SU-DHL-6 (cell line): ENCODE measurements at regions not wholly inside any gene's neighbourhood (a gene's known extent, or its start where the extent isn't known, plus 50 kb on each side); places are given as distances from the start of the nearest gene placed in this dataset.

Experiments
- H2AFZ ChIP-seq: fragments of 200-600 bp; sonication (generic); 2 replicates; pipeline ENCODE4 v1.6.1; 2014; ENCODE audit warnings: low read depth, mild to moderate bottlenecking, moderate library complexity, mixed read lengths, antibody characterized with exemption, low read length; ENCODE audit not compliant: severe bottlenecking
- H3F3A ChIP-seq: fragments of 200-600 bp; shearing (Covaris generic); 2 replicates; pipeline ENCODE4 v1.6.0; 2016; ENCODE audit warnings: antibody characterized with exemption, mild to moderate bottlenecking; ENCODE audit not compliant: insufficient read depth
- H3K27ac ChIP-seq: fragments of 200-600 bp; sonication (generic); 2 replicates; pipeline ENCODE4 v1.5.1; 2016; ENCODE audit warnings: low read depth, mild to moderate bottlenecking, low read length, moderate library complexity, mixed read lengths
- H3K27me3 ChIP-seq: fragments of 200-600 bp; sonication (generic), shearing (Covaris generic); 2 replicates; pipeline ENCODE4 v1.6.0; 2014; ENCODE audit warnings: mild to moderate bottlenecking, low read length
- H3K36me3 ChIP-seq: fragments of 200-600 bp; sonication (generic); 2 replicates; pipeline ENCODE4 v1.6.1; 2014; ENCODE audit warnings: mild to moderate bottlenecking, low read length, mixed read lengths
- H3K4me2 ChIP-seq: fragments of 300-600, 200-600 bp; shearing (Covaris generic), sonication (generic); 2 replicates; pipeline ENCODE4 v1.6.0; 2014; ENCODE audit warnings: low read length, low read depth, mild to moderate bottlenecking; ENCODE audit not compliant: poor library complexity, severe bottlenecking
- H3K4me3 ChIP-seq: fragments of 200-600 bp; sonication (generic); 2 replicates; pipeline ENCODE4 v1.5.1; 2014; ENCODE audit warnings: antibody characterized with exemption, low read length, mild to moderate bottlenecking, mixed read lengths; ENCODE audit not compliant: insufficient read depth, poor library complexity, severe bottlenecking
- H3K79me2 ChIP-seq: fragments of 200-600 bp; sonication (generic); 2 replicates; pipeline ENCODE4 v1.6.1; 2014; ENCODE audit warnings: mild to moderate bottlenecking, low read length, moderate library complexity; ENCODE audit not compliant: insufficient read depth
- H3K9ac ChIP-seq: fragments of 200-600 bp; sonication (generic); 2 replicates; pipeline ENCODE4 v1.7.0; 2014; ENCODE audit warnings: mild to moderate bottlenecking, low read length
- H3K9me2 ChIP-seq: fragments of 200-600 bp; sonication (generic); replicated peaks from 2 replicates; pipeline ENCODE4 v1.6.1; 2014; ENCODE audit warnings: low read length; ENCODE audit not compliant: insufficient read depth
- H3K9me3 ChIP-seq: fragments of 200-600 bp; sonication (generic); 2 replicates; pipeline ENCODE4 v1.6.1; 2014; ENCODE audit warnings: low read length, mixed read lengths; ENCODE audit not compliant: insufficient read depth
- H4K20me1 ChIP-seq: fragments of 200-600 bp; sonication (generic); 2 replicates; pipeline ENCODE4 v1.6.1; 2014; ENCODE audit warnings: low read depth, mild to moderate bottlenecking, antibody characterized with exemption, low read length, moderate library complexity, mixed read lengths
- CTCF ChIP-seq: fragments of 200-600 bp; sonication (generic); IDR thresholded peaks from one replicate; pipeline ENCODE4 v1.5.1; 2017; ENCODE audit warnings: antibody characterized with exemption, mild to moderate bottlenecking, low read length, moderate library complexity; ENCODE audit not compliant: insufficient read depth, poor library complexity, severe bottlenecking
- EZH2phosphoT487 ChIP-seq: fragments of 200-600 bp; sonication (generic), shearing (Covaris generic); conservative IDR thresholded peaks from 2 replicates; pipeline ENCODE4 v1.6.1; 2018; ENCODE audit warnings: mild to moderate bottlenecking, antibody characterized with exemption, low read length, moderate library complexity, mixed read lengths

- no peaks in the 10 kb centered on the region for H3K9me2 ChIP-seq
- H3K4me2 ChIP-seq, result no peak overlapping the region
- no peaks in the 10 kb centered on the region for H4K20me1 ChIP-seq
- H3K9me3 ChIP-seq, result no peaks in the 10 kb centered on the region
- no peak overlapping the region for H3K9ac ChIP-seq
- H3K79me2 ChIP-seq, result no peaks in the 10 kb centered on the region
- TF ChIP-seq CTCF, result no peak
- no peak for TF ChIP-seq EZH2phosphoT487
- no peaks in the 10 kb centered on the region for H3K36me3 ChIP-seq
- H3K27ac ChIP-seq, result no peak overlapping the region
- no peak overlapping the region for H2AFZ ChIP-seq
- H3K27me3 ChIP-seq, result no peaks in the 10 kb centered on the region
- H3K4me3 ChIP-seq, result no peak overlapping the region
- H3F3A ChIP-seq, result no peaks in the 10 kb centered on the region
Observed at GRCh38 chr16:51550800-51551347, 399.8 kb upstream of the SALL1 start.

- H3K9me3 ChIP-seq, result no peaks in the 10 kb centered on the region
- no peaks in the 10 kb centered on the region for H3K27me3 ChIP-seq
- TF ChIP-seq CTCF, result no peak
- TF ChIP-seq EZH2phosphoT487, result no peak
- no peaks in the 10 kb centered on the region for H3K79me2 ChIP-seq
- H4K20me1 ChIP-seq, result no peaks in the 10 kb centered on the region
- H3K9me2 ChIP-seq, result no peaks in the 10 kb centered on the region
- no peak overlapping the region for H3K27ac ChIP-seq
- H2AFZ ChIP-seq, result no peak overlapping the region
- H3K9ac ChIP-seq, result no peak overlapping the region
- no peaks in the 10 kb centered on the region for H3F3A ChIP-seq
- no peaks in the 10 kb centered on the region for H3K36me3 ChIP-seq
- H3K4me3 ChIP-seq, result no peak overlapping the region
- no peak overlapping the region for H3K4me2 ChIP-seq
Observed at GRCh38 chr16:51549836-51550235, 398.8 kb upstream of the SALL1 start.

GRCh38 chr16:51545951-51546350 is 394.9 kb upstream of the SALL1 start:
- H3K4me2 ChIP-seq, result no peak overlapping the region
- no peak overlapping the region for H3K9ac ChIP-seq
- H3K79me2 ChIP-seq, result no peaks in the 10 kb centered on the region
- TF ChIP-seq CTCF, result no peak
- TF ChIP-seq EZH2phosphoT487, result no peak
- no peaks in the 10 kb centered on the region for H3K27me3 ChIP-seq
- no peak overlapping the region for H3K27ac ChIP-seq
- no peaks in the 10 kb centered on the region for H3K9me2 ChIP-seq
- H3K36me3 ChIP-seq, result no peaks in the 10 kb centered on the region
- no peak overlapping the region for H3K4me3 ChIP-seq
- no peaks in the 10 kb centered on the region for H4K20me1 ChIP-seq
- H2AFZ ChIP-seq, result no peak overlapping the region
- H3F3A ChIP-seq, result no peaks in the 10 kb centered on the region
- no peaks in the 10 kb centered on the region for H3K9me3 ChIP-seq
